CD8-positive, alpha-beta memory T cell (primary cell): ENCODE measurements at regions not wholly inside any gene's neighbourhood (a gene's known extent, or its start where the extent isn't known, plus 50 kb on each side); places are given as distances from the start of the nearest gene placed in this dataset.
"Not testable (repeated sequence)": the region's sequence is repeated elsewhere in the genome, so short reads cannot be mapped to it uniquely, and the experiment has no call there.

Source experiments
- CTCF ChIA-PET: fragments of 350-600 bp; sonication (Branson Sonifier 250); formaldehyde crosslinking; loops from one replicate; lab custom pipeline; 2021; ENCODE audit warnings: antibody characterized with exemption; lab: Charles Lee
- POLR2A ChIA-PET: fragments of 350-600 bp; sonication (Branson Sonifier 250); formaldehyde crosslinking; loops from one replicate; lab custom pipeline; 2021; ENCODE audit warnings: antibody characterized with exemption; lab: Charles Lee
- DNase-seq, 5 donors: peaks; one replicate each; pipeline versions ENCODE4 v3.0.0 to v3.0.0-alpha.2; 2020 to 2022; ENCODE audit warnings: mixed read lengths in 1 of 5
- H3K27ac ChIP-seq: one replicate; pipeline ENCODE4 v1.7.0; 2013; ENCODE audit warnings: low read depth, mild to moderate bottlenecking, low read length, moderate library complexity
- H3K27me3 ChIP-seq: 2 replicates; pipeline ENCODE4 v1.7.0; 2013; ENCODE audit warnings: low read length, mild to moderate bottlenecking; ENCODE audit not compliant: insufficient read depth, poor library complexity, severe bottlenecking
- H3K36me3 ChIP-seq: 2 replicates; pipeline ENCODE4 v1.7.0; 2013; ENCODE audit warnings: mild to moderate bottlenecking, low read length, moderate library complexity; ENCODE audit not compliant: insufficient read depth
- H3K4me1 ChIP-seq: 2 replicates; pipeline ENCODE4 v1.7.0; 2013; ENCODE audit warnings: mild to moderate bottlenecking, low read length, moderate library complexity; ENCODE audit not compliant: insufficient read depth
- H3K4me3 ChIP-seq: 2 replicates; pipeline ENCODE4 v1.7.0; 2013; ENCODE audit warnings: mild to moderate bottlenecking, low read length
- H3K9me3 ChIP-seq: 2 replicates; pipeline ENCODE4 v1.7.0; 2013; ENCODE audit warnings: mild to moderate bottlenecking, low read length
- H3K27ac Mint-ChIP-seq, 8 donors: one replicate each; pipeline ENCODE4 v1.8.0; 2020 to 2021; ENCODE audit warnings: mixed read lengths in 8 of 8, mild to moderate bottlenecking in 6 of 8, inconsistent platforms in 3 of 8, moderate library complexity in 3 of 8
- H3K27me3 Mint-ChIP-seq, 2 donors: one replicate each; pipeline ENCODE4 v1.8.0; 2020 to 2021; ENCODE audit warnings: mixed read lengths in 2 of 2, mild to moderate bottlenecking in 1 of 2, moderate library complexity in 1 of 2
- H3K36me3 Mint-ChIP-seq, 3 donors: one replicate each; pipeline ENCODE4 v1.8.0; 2020 to 2021; ENCODE audit warnings: mixed read lengths in 3 of 3, inconsistent platforms in 1 of 3, mild to moderate bottlenecking in 1 of 3
- H3K4me1 Mint-ChIP-seq, 3 donors: one replicate each; pipeline ENCODE4 v1.8.0; 2020 to 2021; ENCODE audit warnings: mixed read lengths in 3 of 3, inconsistent platforms in 1 of 3, mild to moderate bottlenecking in 1 of 3
- H3K4me3 Mint-ChIP-seq, 7 donors: one replicate each; pipeline ENCODE4 v1.8.0; 2020 to 2021; ENCODE audit warnings: mixed read lengths in 7 of 7, mild to moderate bottlenecking in 6 of 7, moderate library complexity in 4 of 7, inconsistent platforms in 2 of 7
- H3K9me3 Mint-ChIP-seq, 5 donors: one replicate each; pipeline ENCODE4 v1.8.0; 2020 to 2022; ENCODE audit warnings: mixed read lengths in 5 of 5, mild to moderate bottlenecking in 3 of 5, moderate library complexity in 2 of 5, inconsistent platforms in 1 of 5

DNA sequence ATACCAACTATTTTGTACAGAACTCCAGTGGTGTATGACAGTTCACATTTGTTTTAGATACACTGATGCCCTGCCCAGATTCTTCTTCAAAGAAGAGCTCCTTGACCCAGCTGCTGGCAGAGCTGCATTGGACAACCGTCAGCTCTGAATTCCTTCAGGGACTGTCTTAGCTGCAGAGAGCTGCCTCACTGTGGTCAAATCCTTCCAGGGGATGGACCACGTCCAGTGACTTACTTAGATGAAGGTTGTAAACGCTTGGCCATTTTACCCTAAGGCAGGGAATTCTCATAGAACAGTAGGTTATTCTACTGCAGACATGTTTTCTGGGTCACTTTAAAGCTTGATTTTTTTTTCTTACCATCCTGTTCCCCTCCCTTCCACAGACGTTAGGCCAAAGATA, 905.0 kb upstream of the ATXN7L3B start:
- ChIA-PET POLR2A (no interaction called here), CTCF (no interaction called here)
- Histone ChIP-seq H3K27me3 (no peaks in the 10 kb centered on the region), H3K4me3 (no peak overlapping the region), H3K4me1 (no peaks in the 10 kb centered on the region), H3K27ac (no peak overlapping the region), H3K36me3 (no peaks in the 10 kb centered on the region), H3K9me3 (no peaks in the 10 kb centered on the region)
- Mint-ChIP-seq H3K27ac (no peak overlapping the region), H3K36me3 (no peaks in the 10 kb centered on the region), H3K9me3 (peaks cover 0 to 18% (median 0%) of the 10 kb centered on the region in 5 donors), H3K27me3 (no peaks in the 10 kb centered on the region), H3K4me3 (no peak overlapping the region), H3K4me1 (no peaks in the 10 kb centered on the region)
- DNase-seq = no peak

DNA sequence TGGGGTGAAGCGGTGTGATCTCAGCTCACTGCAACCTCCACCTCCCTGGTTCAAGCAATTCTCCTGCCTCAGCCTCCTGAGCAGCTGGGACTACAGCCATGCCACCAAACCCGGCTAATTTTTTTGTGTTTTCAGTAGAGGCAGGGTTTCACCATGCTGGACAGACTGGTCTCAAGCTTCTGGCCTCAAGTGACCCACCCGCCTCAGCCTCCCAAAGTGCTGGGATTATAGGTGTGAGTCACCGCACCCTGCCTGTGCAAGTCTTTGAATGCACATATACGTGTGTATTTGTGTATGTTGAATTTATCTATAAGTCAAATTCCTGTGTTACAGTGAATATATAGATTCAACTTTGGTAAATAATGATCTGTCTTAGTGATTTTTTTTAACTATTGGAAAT, 898.2 kb upstream of the ATXN7L3B start:
- H3K9me3 Mint-ChIP-seq = peaks cover 0 to 13% (median 2%) of the 10 kb centered on the region in 5 donors
- H3K4me1 Mint-ChIP-seq, DNase-seq, H3K4me3 ChIP-seq, H3K36me3 ChIP-seq, H3K9me3 ChIP-seq, CTCF ChIA-PET, H3K27me3 Mint-ChIP-seq, H3K27ac ChIP-seq, POLR2A ChIA-PET, H3K27me3 ChIP-seq, H3K27ac Mint-ChIP-seq, H3K4me1 ChIP-seq, H3K36me3 Mint-ChIP-seq, H3K4me3 Mint-ChIP-seq: not testable (repeated sequence)

DNA sequence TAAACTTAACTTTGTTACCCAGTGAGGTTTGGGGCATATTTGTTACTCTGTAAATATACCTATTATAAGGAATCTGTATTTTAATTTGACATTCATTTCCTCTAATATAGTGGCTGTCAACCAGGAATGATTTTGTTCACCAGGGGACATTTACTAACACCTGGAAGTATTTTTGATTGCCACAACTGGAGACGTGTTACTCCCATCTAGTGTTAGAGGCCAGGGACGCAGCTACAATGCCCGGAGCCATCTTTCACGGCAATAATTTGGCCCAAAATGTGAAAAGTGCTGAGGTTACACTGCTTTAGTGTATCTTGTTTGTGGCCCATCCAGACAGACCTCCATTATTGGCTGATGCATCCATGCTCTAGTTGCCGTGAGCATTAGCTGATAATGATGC, 881.3 kb upstream of the ATXN7L3B start:
- no peaks in the 10 kb centered on the region for H3K36me3 Mint-ChIP-seq
- no peaks in the 10 kb centered on the region for H3K4me1 Mint-ChIP-seq
- H3K27me3 Mint-ChIP-seq = no peaks in the 10 kb centered on the region
- Histone ChIP-seq H3K36me3 (no peaks in the 10 kb centered on the region), H3K4me1 (no peaks in the 10 kb centered on the region), H3K27ac (no peak overlapping the region), H3K9me3 (no peaks in the 10 kb centered on the region), H3K27me3 (no peaks in the 10 kb centered on the region), H3K4me3 (no peak overlapping the region)
- peaks cover 2 to 18% (median 7%) of the 10 kb centered on the region in 5 donors for H3K9me3 Mint-ChIP-seq
- POLR2A ChIA-PET = no interaction called here
- no peak overlapping the region for H3K27ac Mint-ChIP-seq
- no peak overlapping the region for H3K4me3 Mint-ChIP-seq
- no peak for DNase-seq
- CTCF ChIA-PET = no interaction called here

GRCh38 chr12:73659802-73660201, 877.8 kb upstream of the ATXN7L3B start:
- H3K27me3 ChIP-seq = no peaks in the 10 kb centered on the region
- Mint-ChIP-seq H3K36me3 (no peaks in the 10 kb centered on the region), H3K9me3 (peaks cover 0 to 9% (median under 1%) of the 10 kb centered on the region in 5 donors), H3K4me1 (no peaks in the 10 kb centered on the region), H3K27me3 (no peaks in the 10 kb centered on the region), H3K27ac (no peak overlapping the region), H3K4me3 (no peak overlapping the region)
- ChIA-PET CTCF (no interaction called here), POLR2A (no interaction called here)
- no peak for DNase-seq
- no peak overlapping the region for H3K4me3 ChIP-seq
- no peak overlapping the region for H3K27ac ChIP-seq
- H3K36me3 ChIP-seq = no peaks in the 10 kb centered on the region
- H3K4me1 ChIP-seq = no peaks in the 10 kb centered on the region
- no peaks in the 10 kb centered on the region for H3K9me3 ChIP-seq

DNA sequence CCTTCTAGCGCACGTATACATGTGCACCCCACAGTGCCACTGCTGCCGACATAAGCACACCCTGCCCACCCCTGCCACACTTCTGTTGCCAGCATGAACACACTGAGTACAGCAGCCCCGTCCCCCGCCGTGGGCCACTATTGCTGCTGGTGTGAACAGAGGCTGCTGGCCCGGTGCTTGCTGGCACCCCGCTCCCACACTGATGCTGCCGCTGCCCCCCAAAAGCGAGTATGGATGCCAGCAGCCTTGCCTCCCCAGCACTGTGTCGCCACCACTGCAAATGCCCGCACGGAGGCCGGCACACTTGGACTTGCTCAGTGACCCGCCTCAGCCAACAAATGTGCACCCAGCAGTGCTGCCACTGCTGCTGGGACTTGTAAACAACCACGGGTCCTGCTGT, 872.4 kb upstream of the ATXN7L3B start:
- no peaks in the 10 kb centered on the region for H3K4me1 Mint-ChIP-seq
- H3K4me1 ChIP-seq = no peaks in the 10 kb centered on the region
- H3K27ac Mint-ChIP-seq = no peak overlapping the region
- H3K27me3 Mint-ChIP-seq = no peaks in the 10 kb centered on the region
- peaks cover 0 to 25% (median 3%) of the 10 kb centered on the region in 5 donors for H3K9me3 Mint-ChIP-seq
- POLR2A ChIA-PET = no interaction called here
- no peak overlapping the region for H3K4me3 ChIP-seq
- DNase-seq = no peak
- H3K4me3 Mint-ChIP-seq = no peak overlapping the region
- no peaks in the 10 kb centered on the region for H3K9me3 ChIP-seq
- H3K36me3 ChIP-seq = no peaks in the 10 kb centered on the region
- CTCF ChIA-PET = no interaction called here
- H3K27me3 ChIP-seq = no peaks in the 10 kb centered on the region
- no peak overlapping the region for H3K27ac ChIP-seq
- no peaks in the 10 kb centered on the region for H3K36me3 Mint-ChIP-seq

DNA sequence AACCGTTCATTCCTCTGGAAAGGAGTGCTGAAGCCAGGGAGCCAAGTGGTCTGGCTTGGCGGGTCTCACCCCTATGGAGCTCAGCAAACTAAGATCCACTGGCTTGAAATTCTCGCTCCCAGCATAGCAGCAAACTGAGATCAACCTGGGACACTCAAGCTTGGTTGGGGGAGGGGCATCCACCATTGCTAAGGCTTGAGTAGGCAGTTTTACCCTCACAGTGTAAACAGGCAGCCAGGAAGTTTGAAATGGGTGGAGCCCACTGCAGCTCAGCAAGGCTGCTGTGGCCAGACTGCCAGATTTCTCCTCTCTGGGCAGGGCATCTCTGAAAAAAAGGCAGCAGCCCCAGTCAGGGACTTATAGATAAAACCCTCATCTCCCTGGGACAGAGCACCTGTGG, 866.1 kb upstream of the ATXN7L3B start:
- POLR2A ChIA-PET, DNase-seq, H3K36me3 Mint-ChIP-seq, H3K27me3 ChIP-seq, H3K36me3 ChIP-seq, CTCF ChIA-PET, H3K27ac ChIP-seq, H3K4me3 ChIP-seq, H3K4me3 Mint-ChIP-seq, H3K4me1 ChIP-seq, H3K4me1 Mint-ChIP-seq, H3K9me3 ChIP-seq, H3K27ac Mint-ChIP-seq, H3K27me3 Mint-ChIP-seq: not testable (repeated sequence)
- H3K9me3 Mint-ChIP-seq = peaks cover 0 to 19% (median 12%) of the 10 kb centered on the region in 5 donors

GRCh38 chr12:73677520-73678291, 859.9 kb upstream of the ATXN7L3B start:
- Histone ChIP-seq H3K9me3 (no peaks in the 10 kb centered on the region), H3K27ac (no peak overlapping the region), H3K4me3 (no peak overlapping the region), H3K4me1 (no peaks in the 10 kb centered on the region), H3K27me3 (no peaks in the 10 kb centered on the region), H3K36me3 (no peaks in the 10 kb centered on the region)
- peaks cover 0 to 12% (median 8%) of the 10 kb centered on the region in 5 donors for H3K9me3 Mint-ChIP-seq
- ChIA-PET POLR2A (no interaction called here), CTCF (no interaction called here)
- H3K27me3 Mint-ChIP-seq = no peaks in the 10 kb centered on the region
- no peak overlapping the region for H3K27ac Mint-ChIP-seq
- H3K4me1 Mint-ChIP-seq = no peaks in the 10 kb centered on the region
- no peak for DNase-seq
- H3K4me3 Mint-ChIP-seq = no peak overlapping the region
- H3K36me3 Mint-ChIP-seq = no peaks in the 10 kb centered on the region

GRCh38 chr12:73678335-73678734, 859.3 kb upstream of the ATXN7L3B start:
- H3K9me3 Mint-ChIP-seq = peaks cover 0 to 12% (median 8%) of the 10 kb centered on the region in 5 donors
- no peak overlapping the region for H3K4me3 Mint-ChIP-seq
- Histone ChIP-seq H3K27ac (no peak overlapping the region), H3K4me3 (no peak overlapping the region), H3K36me3 (no peaks in the 10 kb centered on the region), H3K27me3 (no peaks in the 10 kb centered on the region), H3K9me3 (no peaks in the 10 kb centered on the region), H3K4me1 (no peaks in the 10 kb centered on the region)
- no peaks in the 10 kb centered on the region for H3K36me3 Mint-ChIP-seq
- no peaks in the 10 kb centered on the region for H3K4me1 Mint-ChIP-seq
- no peak for DNase-seq
- H3K27ac Mint-ChIP-seq = no peak overlapping the region
- CTCF ChIA-PET = no interaction called here
- H3K27me3 Mint-ChIP-seq = no peaks in the 10 kb centered on the region
- POLR2A ChIA-PET = no interaction called here
